HG03066 (cell line): ENCODE measurements at regions not wholly inside any gene's neighbourhood (a gene's known extent, or its start where the extent isn't known, plus 50 kb on each side); places are given as distances from the start of the nearest gene placed in this dataset.

ENCODE experiments used
- ATAC-seq: cut with Tn5 transposase; IDR thresholded peaks from one replicate; pipeline ENCODE4 v1.9.1; 2021; ENCODE audit warnings: low read depth; ENCODE audit not compliant: unreplicated experiment

GRCh38 chr22:48619721-48620120 is 1208.0 kb downstream of the BRD1 start:
- ATAC-seq, result no peak

- ATAC-seq, result no peak
These were observed 1209.3 kb downstream of the BRD1 start for GRCh38 chr22:48618326-48618725.

GRCh38 chr22:48616656-48617055 is 1211.0 kb downstream of the BRD1 start:
- no peak for ATAC-seq

- ATAC-seq, result no peak
These were observed 1212.3 kb downstream of the BRD1 start for GRCh38 chr22:48615171-48616008.

GRCh38 chr22:48613566-48614200 is 1214.0 kb downstream of the BRD1 start:
- ATAC-seq, result no peak

- ATAC-seq, result no peak
These were observed 1215.3 kb downstream of the BRD1 start for GRCh38 chr22:48612077-48612995.

- ATAC-seq, result no peak
These were observed 1218.3 kb downstream of the BRD1 start for GRCh38 chr22:48609279-48609865.

- no peak for ATAC-seq
These were observed 1219.6 kb downstream of the BRD1 start for GRCh38 chr22:48607901-48608662.

GRCh38 chr22:48606684-48607307 is 1220.9 kb downstream of the BRD1 start:
- ATAC-seq, result no peak

GRCh38 chr22:48605856-48606481 is 1221.7 kb downstream of the BRD1 start:
- no peak for ATAC-seq

- no peak for ATAC-seq
These were observed 1222.5 kb downstream of the BRD1 start for GRCh38 chr22:48605125-48605524.

- no peak for ATAC-seq
These were observed 1223.9 kb downstream of the BRD1 start for GRCh38 chr22:48603621-48604320.

GRCh38 chr22:48602805-48603518 is 1224.7 kb downstream of the BRD1 start:
- ATAC-seq, result no peak

GRCh38 chr22:48600681-48601080 is 1227.0 kb downstream of the BRD1 start:
- no peak for ATAC-seq

GRCh38 chr22:48600171-48600570 is 1227.5 kb downstream of the BRD1 start:
- no peak for ATAC-seq

GRCh38 chr22:48599346-48599745 is 1228.3 kb downstream of the BRD1 start:
- ATAC-seq, result no peak

GRCh38 chr22:48596111-48596850 is 1231.4 kb downstream of the BRD1 start:
- ATAC-seq, result no peak
